A549 (cell line): ENCODE measurements at regions not wholly inside any gene's neighbourhood (a gene's known extent, or its start where the extent isn't known, plus 50 kb on each side); places are given as distances from the start of the nearest gene placed in this dataset.

Experiments
- CEBPB ChIP-seq, 2 experiments: fragments of >200 bp in 1 of 2; sonication (Bioruptor Twin) in 1 of 2; formaldehyde crosslinking in 1 of 2; IDR thresholded peaks; 2 replicates each; pipeline ENCODE4 v1.6.1; 2012 to 2016
- EP300 ChIP-seq, 2 experiments: fragments of >200 bp; sonication (Bioruptor Twin); formaldehyde crosslinking; IDR thresholded peaks; 2 replicates in 1 of 2; 3 replicates in 1 of 2; pipeline ENCODE4 v1.6.1; 2016 to 2017
- JUNB ChIP-seq: fragments of >200 bp; sonication (Bioruptor Twin); formaldehyde crosslinking; IDR thresholded peaks from 2 replicates; pipeline ENCODE4 v1.6.1; 2016
- MAFK ChIP-seq: fragments of 450-650 bp; IDR thresholded peaks from 2 replicates; pipeline ENCODE4 v1.6.1; 2014; ENCODE audit not compliant: partially characterized antibody
- POLR2A ChIP-seq: IDR thresholded peaks from 2 replicates; pipeline ENCODE4 v1.6.1; 2012; ENCODE audit warnings: mild to moderate bottlenecking, low read length
- RARB ChIP-seq: fragments of 250-450 bp; sonication (Bioruptor Pico); IDR thresholded peaks from 2 replicates; pipeline ENCODE4 v1.8.0; 2021; ENCODE audit warnings: mild to moderate bottlenecking, moderate library complexity
- RCOR1 ChIP-seq: fragments of 150-350 bp; IDR thresholded peaks from 2 replicates; pipeline ENCODE4 v1.6.1; 2014; ENCODE audit warnings: antibody characterized with exemption, low read length, low read depth
- SMC3 ChIP-seq: fragments of >200 bp; sonication (Bioruptor Twin); formaldehyde crosslinking; IDR thresholded peaks from 3 replicates; pipeline ENCODE4 v1.6.1; 2018; ENCODE audit warnings: inconsistent platforms
- TF ChIP-seq, protein P1 (sequence below): fragments of >200 bp; sonication (Bioruptor Twin); formaldehyde crosslinking; IDR thresholded peaks from 3 replicates; pipeline ENCODE4 v1.5.1; 2016
- TF ChIP-seq, protein P2 (sequence below): fragments of 150-350 bp; IDR thresholded peaks from 2 replicates; pipeline ENCODE4 v1.6.1; 2014; ENCODE audit warnings: low read depth, mild to moderate bottlenecking, low read length
- TF ChIP-seq, protein P3 (sequence below): IDR thresholded peaks from 2 replicates; pipeline ENCODE4 v1.6.1; 2012

GRCh38 chr4:173717581-173717980, 187.6 kb upstream of the HAND2 start:
- TF ChIP-seq EP300 (IDR thresholded peaks at IDR 0.05): no peak
- no peak for TF ChIP-seq POLR2A
- TF ChIP-seq, protein P1, sequence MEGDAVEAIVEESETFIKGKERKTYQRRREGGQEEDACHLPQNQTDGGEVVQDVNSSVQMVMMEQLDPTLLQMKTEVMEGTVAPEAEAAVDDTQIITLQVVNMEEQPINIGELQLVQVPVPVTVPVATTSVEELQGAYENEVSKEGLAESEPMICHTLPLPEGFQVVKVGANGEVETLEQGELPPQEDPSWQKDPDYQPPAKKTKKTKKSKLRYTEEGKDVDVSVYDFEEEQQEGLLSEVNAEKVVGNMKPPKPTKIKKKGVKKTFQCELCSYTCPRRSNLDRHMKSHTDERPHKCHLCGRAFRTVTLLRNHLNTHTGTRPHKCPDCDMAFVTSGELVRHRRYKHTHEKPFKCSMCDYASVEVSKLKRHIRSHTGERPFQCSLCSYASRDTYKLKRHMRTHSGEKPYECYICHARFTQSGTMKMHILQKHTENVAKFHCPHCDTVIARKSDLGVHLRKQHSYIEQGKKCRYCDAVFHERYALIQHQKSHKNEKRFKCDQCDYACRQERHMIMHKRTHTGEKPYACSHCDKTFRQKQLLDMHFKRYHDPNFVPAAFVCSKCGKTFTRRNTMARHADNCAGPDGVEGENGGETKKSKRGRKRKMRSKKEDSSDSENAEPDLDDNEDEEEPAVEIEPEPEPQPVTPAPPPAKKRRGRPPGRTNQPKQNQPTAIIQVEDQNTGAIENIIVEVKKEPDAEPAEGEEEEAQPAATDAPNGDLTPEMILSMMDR: no peak
- no peak for TF ChIP-seq RCOR1
- TF ChIP-seq CEBPB (IDR thresholded peaks at IDR 0.05): no peak
- TF ChIP-seq MAFK: no peak
- no peak for TF ChIP-seq RARB
- TF ChIP-seq SMC3: no peak
- TF ChIP-seq JUNB: no peak
- TF ChIP-seq, protein P2, sequence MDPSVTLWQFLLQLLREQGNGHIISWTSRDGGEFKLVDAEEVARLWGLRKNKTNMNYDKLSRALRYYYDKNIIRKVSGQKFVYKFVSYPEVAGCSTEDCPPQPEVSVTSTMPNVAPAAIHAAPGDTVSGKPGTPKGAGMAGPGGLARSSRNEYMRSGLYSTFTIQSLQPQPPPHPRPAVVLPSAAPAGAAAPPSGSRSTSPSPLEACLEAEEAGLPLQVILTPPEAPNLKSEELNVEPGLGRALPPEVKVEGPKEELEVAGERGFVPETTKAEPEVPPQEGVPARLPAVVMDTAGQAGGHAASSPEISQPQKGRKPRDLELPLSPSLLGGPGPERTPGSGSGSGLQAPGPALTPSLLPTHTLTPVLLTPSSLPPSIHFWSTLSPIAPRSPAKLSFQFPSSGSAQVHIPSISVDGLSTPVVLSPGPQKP: no peak
- TF ChIP-seq, protein P3, sequence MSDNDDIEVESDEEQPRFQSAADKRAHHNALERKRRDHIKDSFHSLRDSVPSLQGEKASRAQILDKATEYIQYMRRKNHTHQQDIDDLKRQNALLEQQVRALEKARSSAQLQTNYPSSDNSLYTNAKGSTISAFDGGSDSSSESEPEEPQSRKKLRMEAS: no peak
